ENCODE measurements at regions not wholly inside any gene's neighbourhood (a gene's known extent, or its start where the extent isn't known, plus 50 kb on each side); places are given as distances from the start of the nearest gene placed in this dataset.

DNA sequence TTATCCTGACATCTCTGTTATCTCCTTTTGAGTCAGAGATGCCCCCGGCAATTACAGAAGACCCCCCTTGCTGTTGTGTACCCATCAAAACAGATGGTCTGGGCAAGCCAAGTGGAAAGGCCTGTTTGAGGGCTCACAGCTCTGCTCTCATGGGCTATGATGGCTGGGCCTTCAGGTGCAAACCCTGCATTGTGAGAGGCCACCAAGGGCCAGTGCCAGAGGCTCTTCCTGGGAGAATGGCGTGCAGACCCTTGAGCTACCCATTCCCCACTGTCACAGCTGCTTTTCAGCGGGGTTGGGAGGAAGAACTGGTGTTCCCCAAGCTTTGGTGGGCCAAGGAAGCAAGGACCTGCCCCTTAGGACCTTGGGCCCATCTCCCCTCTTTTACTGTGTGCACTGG, 174.7 kb upstream of the PPP1R26 start:
- H3K79me2 ChIP-seq (ENCODE audit: control insufficient read depth, insufficient read depth, low read length) = no peaks in the 10 kb centered on the region
- H3K9me1 ChIP-seq (ENCODE audit: control insufficient read depth, insufficient read depth, low read length) = no peaks in the 10 kb centered on the region
- no peak for TF ChIP-seq HNRNPH1 (optimal IDR thresholded peaks at IDR 0.05; ENCODE audit: low read depth, low read length)
- TF ChIP-seq U2AF2 (optimal IDR thresholded peaks at IDR 0.05; ENCODE audit: low read depth, low read length) = no peak
- TF ChIP-seq ZNF24 (IDR thresholded peaks at IDR 0.05) = no peak
- no peak for TF ChIP-seq RBM22 (IDR thresholded peaks at IDR 0.05; ENCODE audit: low read depth, low read length, poor library complexity, severe bottlenecking)
- TF ChIP-seq YY1 (IDR thresholded peaks at IDR 0.05; ENCODE audit: borderline replicate concordance in 1 of 3, control insufficient read depth in 1 of 3, extremely low read depth in 1 of 3, insufficient read depth in 3 of 3, insufficient read length in 1 of 3, insufficient replicate concordance in 2 of 3, low read depth in 1 of 3, low read length in 2 of 3) = no peak
- TF ChIP-seq SMAD4 (CRISPR knock-in tag; conservative IDR thresholded peaks at IDR 0.05) = no peak
- no peak for TF ChIP-seq GABPB1 (CRISPR knock-in tag; IDR thresholded peaks at IDR 0.05)
- no peak for TF ChIP-seq ZNF717 (CRISPR knock-in tag; IDR thresholded peaks at IDR 0.05)
- TF ChIP-seq L3MBTL2 (IDR thresholded peaks at IDR 0.05) = no peak
- TF ChIP-seq ZZZ3 (IDR thresholded peaks at IDR 0.05) = no peak
- no peak for TF ChIP-seq RAD21 (CRISPR knock-in tag; conservative IDR thresholded peaks at IDR 0.05 in 1 of 2, IDR thresholded peaks at IDR 0.05 in 1 of 2)
- TF ChIP-seq, protein P1, sequence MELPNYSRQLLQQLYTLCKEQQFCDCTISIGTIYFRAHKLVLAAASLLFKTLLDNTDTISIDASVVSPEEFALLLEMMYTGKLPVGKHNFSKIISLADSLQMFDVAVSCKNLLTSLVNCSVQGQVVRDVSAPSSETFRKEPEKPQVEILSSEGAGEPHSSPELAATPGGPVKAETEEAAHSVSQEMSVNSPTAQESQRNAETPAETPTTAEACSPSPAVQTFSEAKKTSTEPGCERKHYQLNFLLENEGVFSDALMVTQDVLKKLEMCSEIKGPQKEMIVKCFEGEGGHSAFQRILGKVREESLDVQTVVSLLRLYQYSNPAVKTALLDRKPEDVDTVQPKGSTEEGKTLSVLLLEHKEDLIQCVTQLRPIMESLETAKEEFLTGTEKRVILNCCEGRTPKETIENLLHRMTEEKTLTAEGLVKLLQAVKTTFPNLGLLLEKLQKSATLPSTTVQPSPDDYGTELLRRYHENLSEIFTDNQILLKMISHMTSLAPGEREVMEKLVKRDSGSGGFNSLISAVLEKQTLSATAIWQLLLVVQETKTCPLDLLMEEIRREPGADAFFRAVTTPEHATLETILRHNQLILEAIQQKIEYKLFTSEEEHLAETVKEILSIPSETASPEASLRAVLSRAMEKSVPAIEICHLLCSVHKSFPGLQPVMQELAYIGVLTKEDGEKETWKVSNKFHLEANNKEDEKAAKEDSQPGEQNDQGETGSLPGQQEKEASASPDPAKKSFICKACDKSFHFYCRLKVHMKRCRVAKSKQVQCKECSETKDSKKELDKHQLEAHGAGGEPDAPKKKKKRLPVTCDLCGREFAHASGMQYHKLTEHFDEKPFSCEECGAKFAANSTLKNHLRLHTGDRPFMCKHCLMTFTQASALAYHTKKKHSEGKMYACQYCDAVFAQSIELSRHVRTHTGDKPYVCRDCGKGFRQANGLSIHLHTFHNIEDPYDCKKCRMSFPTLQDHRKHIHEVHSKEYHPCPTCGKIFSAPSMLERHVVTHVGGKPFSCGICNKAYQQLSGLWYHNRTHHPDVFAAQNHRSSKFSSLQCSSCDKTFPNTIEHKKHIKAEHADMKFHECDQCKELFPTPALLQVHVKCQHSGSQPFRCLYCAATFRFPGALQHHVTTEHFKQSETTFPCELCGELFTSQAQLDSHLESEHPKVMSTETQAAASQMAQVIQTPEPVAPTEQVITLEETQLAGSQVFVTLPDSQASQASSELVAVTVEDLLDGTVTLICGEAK (IDR thresholded peaks at IDR 0.05) = no peak
- TF ChIP-seq, protein P1 (CRISPR knock-in tag; IDR thresholded peaks at IDR 0.05) = no peak
- DNase-seq (ENCODE audit: extremely low read depth in 1 of 4, low spot score in 3 of 4) = no peak
- H3K27me3 ChIP-seq (ENCODE audit: control insufficient read depth in 2 of 2, insufficient read depth in 2 of 2, low read length in 2 of 2) = peaks cover 14 to 65% of the 10 kb centered on the region in 2 experiments; a peak in 3 of 5 replicates
- POLR2A ChIA-PET = interaction anchor here (0.6 kb wide), 2 partner anchors 211 to 247 kb away, joined by 3 read pairs; no protein-coding TSS in a partner anchor
- no peaks in the 10 kb centered on the region for H3K9me3 ChIP-seq (replicated peaks; ENCODE audit: control insufficient read depth, insufficient read depth, low read depth, low read length)
- no peak overlapping the region for H3K9ac ChIP-seq (ENCODE audit: insufficient read depth in 1 of 2, low read depth in 2 of 2, low read length in 2 of 2)
- H3K27ac ChIP-seq (ENCODE audit: extremely low read depth, low read depth, low read length) = no peak overlapping the region
- no TSS peak for BruUV-seq (replicated peaks)
- in situ Hi-C loops (cut with MboI) = no loop called here
- H3K4me3 ChIP-seq = no peak overlapping the region
- no peak overlapping the region for H3K4me2 ChIP-seq (ENCODE audit: insufficient read depth, low read length)
- no peak for ATAC-seq
- WGBS (ENCODE audit: insufficient coverage, low coverage, missing lambda C conversion rate) = 0% methylated on average over 3 of the region's 3 CpGs
- no peaks in the 10 kb centered on the region for H3K36me3 ChIP-seq (ENCODE audit: control insufficient read depth, insufficient read depth, low read length)
- no peaks in the 10 kb centered on the region for H3K4me1 ChIP-seq (replicated peaks in 1 of 2; ENCODE audit: control insufficient read depth in 2 of 2, insufficient read depth in 2 of 2, low read length in 2 of 2)
- H2AFZ ChIP-seq (ENCODE audit: low read depth, low read length) = no peak overlapping the region
- CTCF ChIA-PET (ENCODE audit: low intra/inter-chr PET ratio) = no interaction called here
- no peaks in the 10 kb centered on the region for H4K20me1 ChIP-seq (replicated peaks; ENCODE audit: control insufficient read depth, insufficient read depth, low read length)
- intact Hi-C loops (cut with micrococcal nuclease) = no loop called here
- FAIRE-seq = no peak

Data from K562 (cell line).